ENCODE measurements at regions not wholly inside any gene's neighbourhood (a gene's known extent, or its start where the extent isn't known, plus 50 kb on each side); places are given as distances from the start of the nearest gene placed in this dataset.

DNA sequence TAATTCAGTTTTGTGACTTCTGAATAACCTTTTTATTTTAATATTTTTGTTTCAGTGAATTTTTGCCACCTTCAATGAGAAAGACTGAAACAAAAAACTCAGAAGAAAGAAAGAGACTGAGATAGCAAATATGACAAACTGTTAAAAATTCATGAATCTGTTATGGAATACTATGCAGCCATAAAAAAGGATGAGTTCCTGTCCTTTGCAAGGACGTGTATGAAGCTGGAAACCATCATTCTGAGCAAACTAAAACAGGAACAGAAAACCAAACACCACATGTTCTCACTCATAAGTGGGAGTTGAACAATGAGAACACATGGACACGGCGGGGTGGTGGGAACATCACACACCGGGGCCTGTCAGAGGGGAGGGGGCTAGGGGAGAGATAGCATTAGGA is 193.4 kb upstream of the FGGY start:
- DNase-seq = no peak

DNA sequence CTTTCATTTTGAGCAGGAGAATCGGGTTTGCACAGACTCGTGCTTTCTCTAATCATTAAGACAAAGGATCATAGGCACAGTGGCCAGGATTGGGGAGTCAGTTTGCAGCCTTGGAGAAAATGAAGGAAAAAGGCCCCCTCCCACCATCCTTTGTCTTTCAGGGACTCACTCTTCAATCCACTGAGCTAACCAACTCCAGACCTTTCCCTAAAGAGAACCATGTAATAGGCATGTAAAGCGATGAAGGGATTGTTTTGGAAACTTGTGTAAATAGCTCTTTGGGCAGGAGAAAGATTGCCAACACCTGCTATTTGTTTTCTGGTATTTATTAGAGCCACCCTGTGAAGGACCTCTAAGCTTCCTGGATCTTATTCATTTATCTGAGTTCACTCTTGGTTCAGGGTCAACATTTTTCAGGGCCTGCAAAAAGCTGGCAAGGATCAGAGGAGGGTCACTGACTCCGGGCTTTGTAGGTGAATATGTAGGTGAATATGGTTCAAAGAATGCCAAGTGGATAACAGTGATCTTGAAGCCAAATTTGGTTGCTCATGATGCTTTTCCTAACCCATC is 192.6 kb upstream of the FGGY start:
- DNase-seq = no peak

GRCh38 chr1:59105548-59106507 is 191.1 kb upstream of the FGGY start:
- DNase-seq = no peak

DNA sequence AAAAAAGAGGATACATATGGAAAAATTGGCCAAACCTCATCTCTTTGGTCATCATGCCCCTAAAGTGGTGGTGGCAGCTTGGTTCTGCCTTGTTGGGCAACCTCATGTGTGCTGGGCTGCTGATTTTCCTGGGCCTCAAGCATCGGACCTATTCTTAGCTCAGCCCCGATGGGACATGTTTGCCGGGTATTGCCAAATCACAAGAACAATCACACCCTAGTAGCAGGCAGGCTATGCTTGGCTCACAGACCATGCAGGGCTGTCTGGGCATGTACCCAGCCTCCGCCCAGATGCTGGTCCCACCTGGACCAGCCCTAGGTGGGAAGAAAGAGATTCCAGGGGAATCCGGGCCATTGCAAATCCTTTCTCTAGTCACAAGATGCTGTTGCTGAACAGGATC is 189.4 kb upstream of the FGGY start:
- DNase-seq = no peak

DNA sequence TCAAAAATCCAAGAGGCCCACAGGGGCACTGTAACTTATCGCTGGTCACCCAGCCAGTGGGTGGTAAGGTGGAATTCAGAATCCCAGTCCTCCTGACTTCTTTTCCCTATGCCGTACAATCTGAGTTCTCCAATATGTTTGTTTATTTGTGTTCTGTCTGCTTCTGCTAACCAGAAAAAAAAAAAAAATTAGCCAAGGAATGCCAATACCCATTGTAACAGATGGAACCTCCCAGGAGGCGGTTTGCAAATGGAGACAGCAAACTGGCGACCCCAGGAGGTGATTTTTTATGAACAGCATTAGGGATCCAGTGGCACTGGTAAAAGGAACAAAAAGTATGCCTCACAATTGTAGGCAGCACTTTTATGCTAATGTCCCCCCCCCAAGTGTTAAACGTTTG is 189.0 kb upstream of the FGGY start:
- no peak for DNase-seq

DNA sequence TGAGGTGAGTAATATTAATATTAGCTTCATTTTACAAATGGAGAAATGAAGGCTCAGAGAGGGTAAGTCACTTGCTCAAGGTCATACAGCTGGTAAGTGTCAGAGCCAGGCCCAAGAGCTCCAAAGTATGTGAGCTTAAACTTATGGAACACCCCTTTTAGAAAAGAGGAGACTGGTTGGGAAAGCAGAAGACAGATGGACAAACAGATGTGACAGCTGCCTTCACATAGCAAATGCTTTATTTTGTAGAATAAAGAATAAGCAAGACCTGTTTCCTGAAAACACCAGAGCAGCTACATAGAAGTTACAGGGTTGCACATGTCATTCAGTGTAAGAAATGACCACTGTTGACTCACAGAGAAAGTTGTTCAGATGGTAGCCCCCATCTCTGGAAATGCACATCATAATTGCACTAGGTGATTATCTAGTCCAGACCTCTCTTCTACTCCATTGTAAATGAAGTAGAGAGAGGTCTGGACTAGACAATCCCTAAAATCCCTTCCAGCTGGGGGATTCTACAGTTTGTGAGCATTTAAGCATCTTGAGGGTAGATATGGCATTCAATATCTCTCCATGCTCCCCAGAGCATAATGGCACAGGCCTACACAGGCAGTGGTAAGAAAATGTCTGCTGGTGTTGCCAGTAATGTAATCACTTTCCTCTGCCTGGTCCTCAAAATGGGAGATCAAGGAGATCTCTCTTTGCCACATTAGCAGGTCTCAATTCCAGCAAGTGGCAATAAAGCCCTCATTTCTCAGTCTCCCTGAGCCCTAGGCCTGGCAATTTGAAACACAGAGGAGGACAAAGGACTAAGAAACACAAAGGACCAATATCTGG is 188.2 kb upstream of the FGGY start:
- no peak for DNase-seq

- DNase-seq = no peak
These were observed 186.6 kb upstream of the FGGY start for GRCh38 chr1:59110271-59110670.

DNA sequence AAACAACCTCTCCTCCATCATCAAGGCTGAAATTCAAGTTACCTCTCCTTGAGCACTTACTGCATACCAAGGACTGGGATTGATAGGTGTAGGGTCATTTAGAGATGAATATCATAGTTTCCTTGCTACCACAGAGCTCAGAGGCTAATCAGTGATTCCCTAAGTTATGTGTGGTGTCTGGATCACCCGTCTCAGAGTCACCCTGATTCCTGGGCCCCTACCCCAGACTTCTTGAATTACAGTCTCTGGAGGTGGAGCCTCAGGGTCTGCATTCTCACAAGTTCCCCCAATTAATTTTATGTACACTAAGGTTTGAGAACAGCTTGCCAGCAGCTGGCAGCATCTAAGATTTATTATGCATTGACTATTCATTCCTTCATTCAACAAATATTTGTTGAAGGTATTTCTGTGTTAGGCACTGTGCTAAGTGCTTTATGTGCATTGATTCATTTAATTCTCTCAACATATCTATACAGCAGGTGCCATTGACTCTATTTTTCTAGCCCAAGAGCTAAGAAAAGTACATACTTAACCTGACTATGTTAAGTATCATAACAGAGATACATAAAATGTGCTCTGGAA is 182.9 kb upstream of the FGGY start:
- no peak for DNase-seq

- DNase-seq = no peak
These were observed 181.0 kb upstream of the FGGY start for GRCh38 chr1:59115865-59116264.

DNA sequence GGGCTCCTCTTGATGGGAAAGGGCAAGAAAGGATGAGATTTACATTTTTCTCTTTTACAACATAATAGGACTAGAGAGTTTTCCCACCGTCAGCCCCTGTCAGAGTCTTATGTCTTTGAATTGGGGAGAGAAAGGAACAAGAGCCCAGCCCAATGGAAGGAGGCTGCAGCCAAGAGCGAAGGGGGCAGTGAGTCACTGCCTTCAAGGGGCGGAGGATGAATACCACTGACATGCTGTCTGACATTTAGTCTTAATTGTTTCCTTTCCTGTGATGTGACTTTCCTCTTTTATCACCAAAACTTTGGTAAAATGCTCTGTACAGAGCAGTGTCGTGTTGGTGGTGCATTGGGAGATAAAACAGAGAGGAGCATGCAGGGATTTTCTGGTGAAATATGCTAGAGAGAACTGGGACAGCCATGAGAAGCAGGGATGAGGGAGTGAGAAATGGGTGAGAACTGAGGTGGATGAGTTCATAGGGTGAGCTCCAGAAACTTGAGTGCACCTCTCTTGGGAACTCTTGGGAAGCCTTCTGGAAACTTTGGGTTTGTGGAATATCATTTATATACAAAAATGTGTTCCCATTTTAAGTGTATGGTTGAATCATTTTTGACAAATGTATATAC is 179.9 kb upstream of the FGGY start:
- DNase-seq = peak; percentile 92

- no peak for DNase-seq
These were observed 174.4 kb upstream of the FGGY start for GRCh38 chr1:59122527-59122926.

- no peak for DNase-seq
These were observed 173.7 kb upstream of the FGGY start for GRCh38 chr1:59123081-59123681.

- DNase-seq = no peak
These were observed 172.7 kb upstream of the FGGY start for GRCh38 chr1:59124166-59124565.

- no peak for DNase-seq
These were observed 171.7 kb upstream of the FGGY start for GRCh38 chr1:59125154-59125553.

DNA sequence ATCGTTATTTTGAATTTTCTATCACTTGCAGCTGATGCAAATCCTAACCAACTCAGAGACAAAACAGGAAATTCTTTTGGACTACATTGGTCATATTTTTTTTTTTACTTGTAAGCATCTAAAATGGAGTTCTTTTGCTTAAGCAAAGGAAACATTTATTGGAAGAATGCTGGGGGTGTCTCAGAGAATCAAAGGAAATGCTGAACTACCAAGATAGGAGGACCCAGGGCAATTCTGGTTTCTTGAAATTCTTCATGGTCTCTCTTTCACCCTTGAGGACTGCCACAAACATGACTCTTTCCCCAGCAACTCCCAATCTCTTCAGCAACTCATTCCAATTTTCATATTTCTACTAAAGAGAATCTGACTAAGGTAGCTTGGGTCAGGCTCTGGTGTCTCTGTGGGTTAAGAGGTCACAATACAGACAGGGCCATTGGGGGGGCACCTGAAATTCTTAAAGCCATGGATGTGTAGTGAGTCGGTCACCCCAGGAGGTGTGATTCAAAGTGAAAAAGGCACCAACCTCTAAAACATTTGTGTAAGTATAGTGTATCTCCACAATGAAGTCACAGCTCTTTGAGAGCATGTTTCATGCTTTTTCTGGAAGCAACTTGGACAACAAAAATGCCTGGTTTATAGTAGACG is 171.1 kb upstream of the FGGY start:
- no peak for DNase-seq

GRCh38 chr1:59126366-59126765 is 170.5 kb upstream of the FGGY start:
- no peak for DNase-seq

DNA sequence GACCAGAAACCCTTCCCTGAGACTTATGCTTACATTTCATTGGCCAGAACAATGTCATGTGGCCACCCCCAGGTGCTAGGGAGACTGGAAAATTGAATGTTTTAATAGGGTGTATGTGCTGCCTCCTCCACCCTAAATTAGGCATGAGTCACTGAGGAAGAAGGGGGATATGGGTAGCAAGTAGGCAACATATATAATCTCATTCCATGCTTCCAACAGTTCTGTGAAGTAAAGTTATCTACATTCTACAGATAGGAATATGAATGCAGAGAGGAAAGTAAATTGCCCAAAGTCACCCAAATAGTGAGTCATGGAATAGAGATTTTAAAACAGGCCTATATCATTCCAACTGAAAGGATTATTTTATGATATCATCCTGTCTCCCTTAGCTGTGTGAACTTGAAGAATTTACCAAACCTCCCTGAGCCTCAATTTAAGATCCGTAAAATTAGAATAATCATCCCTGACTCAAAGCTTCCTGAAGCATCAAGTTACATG is 168.6 kb upstream of the FGGY start:
- DNase-seq = no peak

DNA sequence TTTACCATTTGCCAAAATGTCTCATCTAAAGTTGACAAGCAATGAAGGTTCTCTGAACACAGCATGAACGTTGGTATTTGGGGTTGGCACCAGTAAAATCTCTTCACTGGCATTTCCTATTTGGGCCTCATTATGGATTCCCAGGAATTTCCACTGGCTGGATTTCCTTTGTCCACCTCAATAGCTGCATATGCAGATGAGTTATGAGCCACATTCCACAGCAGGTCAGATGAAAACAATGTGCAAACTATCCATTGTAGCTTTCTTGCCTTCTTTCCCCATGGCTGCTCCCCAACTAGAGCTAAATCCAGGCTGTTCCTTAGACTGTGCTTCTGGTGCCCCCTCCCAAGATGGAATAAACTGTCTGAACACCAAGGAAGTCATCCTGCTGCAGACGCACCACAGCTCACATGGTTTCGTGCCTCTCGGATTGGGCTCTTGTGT is 168.1 kb upstream of the FGGY start:
- DNase-seq = no peak

- DNase-seq = no peak
These were observed 164.6 kb upstream of the FGGY start for GRCh38 chr1:59132295-59132694.

- DNase-seq = no peak
These were observed 162.9 kb upstream of the FGGY start for GRCh38 chr1:59133997-59134396.

- no peak for DNase-seq
These were observed 161.1 kb upstream of the FGGY start for GRCh38 chr1:59135761-59136255.

All from islet precursor cell (in vitro differentiated cells).